Ascending aorta (tissue), 2 donors: ENCODE measurements at regions not wholly inside any gene's neighbourhood (a gene's known extent, or its start where the extent isn't known, plus 50 kb on each side); places are given as distances from the start of the nearest gene placed in this dataset.
A peak's percentile ranks its signal among the peaks of the same experiment; 100 is the strongest.
"Not testable (repeated sequence)": the region's sequence is repeated elsewhere in the genome, so short reads cannot be mapped to it uniquely, and the experiment has no call there.

ENCODE experiments used
- DNase-seq, 2 donors: peaks; one replicate each; pipeline ENCODE4 v3.0.0-alpha.2; 2019; ENCODE audit warnings: low spot score in 2 of 2
- H3K27ac ChIP-seq, 2 donors: fragments of 200-600 bp; sonication (generic); one replicate each; pipeline ENCODE4 v1.5.1; 2016 to 2017; ENCODE audit warnings: mild to moderate bottlenecking in 1 of 2
- H3K27me3 ChIP-seq: fragments of 200-600 bp; sonication (generic); one replicate; pipeline ENCODE4 v1.5.1; 2017
- H3K36me3 ChIP-seq, 2 donors: fragments of 200-600 bp; sonication (generic); one replicate each; pipeline ENCODE4 v1.5.1; 2016
- H3K4me1 ChIP-seq, 2 donors: fragments of 200-600 bp; sonication (generic); one replicate each; pipeline ENCODE4 v1.5.1; 2016 to 2017; ENCODE audit warnings: mild to moderate bottlenecking in 1 of 2
- H3K4me3 ChIP-seq, 2 donors: fragments of 200-600 bp; sonication (generic); one replicate each; pipeline ENCODE4 v1.5.1; 2016 to 2017; ENCODE audit warnings: mild to moderate bottlenecking in 1 of 2
- H3K9me3 ChIP-seq, 2 donors: fragments of 200-600 bp; sonication (generic); one replicate each; pipeline ENCODE4 v1.5.1; 2016
- intact Hi-C: fragments of 100-400 bp; cut with DNase I; formaldehyde crosslinking; loops from one replicate; pipeline ENCODE4 v1.15.1; 2023
- TF ChIP-seq, protein P1 (sequence below), 3 experiments: fragments of 200-600 bp in 2 of 3; fragments of 450-650 bp in 1 of 3; sonication (generic) in 2 of 3; IDR thresholded peaks; one replicate each; pipeline ENCODE4 v1.5.1; 2016 to 2019; ENCODE audit warnings: antibody characterized with exemption in 3 of 3, mild to moderate bottlenecking in 1 of 3, moderate library complexity in 1 of 3

GRCh38 chr6:85346196-85346595 is 103.7 kb upstream of the NT5E start:
- no peak overlapping the region for H3K4me3 ChIP-seq
- intact Hi-C loops, result no loop called here

GRCh38 chr6:85344996-85345395 is 104.9 kb upstream of the NT5E start:
- intact Hi-C loops, result no loop called here

More at GRCh38 chr6:85346196-85346595, 103.7 kb upstream of the NT5E start:
- Histone ChIP-seq H3K4me1 (no peaks in the 10 kb centered on the region), H3K27ac (no peak overlapping the region), H3K9me3 (no peaks in the 10 kb centered on the region), H3K27me3 (no peaks in the 10 kb centered on the region), H3K36me3 (no peaks in the 10 kb centered on the region)
- DNase-seq, result no peak
- TF ChIP-seq, protein P1, sequence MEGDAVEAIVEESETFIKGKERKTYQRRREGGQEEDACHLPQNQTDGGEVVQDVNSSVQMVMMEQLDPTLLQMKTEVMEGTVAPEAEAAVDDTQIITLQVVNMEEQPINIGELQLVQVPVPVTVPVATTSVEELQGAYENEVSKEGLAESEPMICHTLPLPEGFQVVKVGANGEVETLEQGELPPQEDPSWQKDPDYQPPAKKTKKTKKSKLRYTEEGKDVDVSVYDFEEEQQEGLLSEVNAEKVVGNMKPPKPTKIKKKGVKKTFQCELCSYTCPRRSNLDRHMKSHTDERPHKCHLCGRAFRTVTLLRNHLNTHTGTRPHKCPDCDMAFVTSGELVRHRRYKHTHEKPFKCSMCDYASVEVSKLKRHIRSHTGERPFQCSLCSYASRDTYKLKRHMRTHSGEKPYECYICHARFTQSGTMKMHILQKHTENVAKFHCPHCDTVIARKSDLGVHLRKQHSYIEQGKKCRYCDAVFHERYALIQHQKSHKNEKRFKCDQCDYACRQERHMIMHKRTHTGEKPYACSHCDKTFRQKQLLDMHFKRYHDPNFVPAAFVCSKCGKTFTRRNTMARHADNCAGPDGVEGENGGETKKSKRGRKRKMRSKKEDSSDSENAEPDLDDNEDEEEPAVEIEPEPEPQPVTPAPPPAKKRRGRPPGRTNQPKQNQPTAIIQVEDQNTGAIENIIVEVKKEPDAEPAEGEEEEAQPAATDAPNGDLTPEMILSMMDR (IDR thresholded peaks at IDR 0.05), result no peak

GRCh38 chr6:85343428-85343827 is 106.5 kb upstream of the NT5E start:
- no peak for DNase-seq
- TF ChIP-seq, protein P1 (IDR thresholded peaks at IDR 0.05), result no peak
- no peak overlapping the region for H3K4me3 ChIP-seq
- H3K4me1 ChIP-seq, result no peaks in the 10 kb centered on the region
- H3K9me3 ChIP-seq, result no peaks in the 10 kb centered on the region
- no peaks in the 10 kb centered on the region for H3K36me3 ChIP-seq
- no peak overlapping the region for H3K27ac ChIP-seq
- no peaks in the 10 kb centered on the region for H3K27me3 ChIP-seq
- intact Hi-C loops, result no loop called here

More at GRCh38 chr6:85344996-85345395, 104.9 kb upstream of the NT5E start:
- H3K9me3 ChIP-seq, result no peaks in the 10 kb centered on the region
- no peaks in the 10 kb centered on the region for H3K36me3 ChIP-seq
- no peak overlapping the region for H3K27ac ChIP-seq
- H3K4me3 ChIP-seq, result no peak overlapping the region
- no peak for DNase-seq
- TF ChIP-seq, protein P1 (IDR thresholded peaks at IDR 0.05), result no peak
- no peaks in the 10 kb centered on the region for H3K4me1 ChIP-seq
- H3K27me3 ChIP-seq, result no peaks in the 10 kb centered on the region

DNA sequence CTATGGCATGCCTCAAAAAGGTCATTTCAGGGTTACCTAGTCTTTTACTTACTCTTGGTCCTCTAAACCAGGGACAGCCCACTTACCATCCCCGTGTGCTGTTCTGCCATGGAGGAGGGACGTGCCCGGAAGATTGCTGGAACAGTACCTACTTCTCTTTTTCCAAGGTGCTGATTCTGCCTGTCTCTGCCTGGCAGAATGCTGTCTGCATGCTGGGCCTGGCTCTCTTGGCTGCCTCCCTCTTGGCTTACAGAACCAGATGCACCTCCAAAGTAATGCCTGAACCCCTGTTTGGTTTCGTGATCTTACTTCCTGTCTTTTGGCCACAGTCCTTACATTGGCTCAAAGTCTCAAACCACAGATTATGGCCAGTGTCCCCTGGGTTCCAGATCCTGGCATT is 120.7 kb upstream of the NT5E start:
- intact Hi-C loops, result no loop called here
- Histone ChIP-seq H3K27me3 (no peaks in the 10 kb centered on the region), H3K4me1 (no peaks in the 10 kb centered on the region), H3K9me3 (no peaks in the 10 kb centered on the region), H3K36me3 (no peaks in the 10 kb centered on the region), H3K27ac (peak overlapping the region in 1 of 2 donors; percentile 1), H3K4me3 (no peak overlapping the region)
- TF ChIP-seq, protein P1 (IDR thresholded peaks at IDR 0.05), result no peak
- DNase-seq, result no peak

GRCh38 chr6:85325811-85326210 is 124.1 kb upstream of the NT5E start:
- H3K27ac ChIP-seq, H3K27me3 ChIP-seq, H3K4me3 ChIP-seq, DNase-seq, H3K36me3 ChIP-seq, H3K9me3 ChIP-seq, H3K4me1 ChIP-seq, intact Hi-C loops: not testable (repeated sequence)

DNA sequence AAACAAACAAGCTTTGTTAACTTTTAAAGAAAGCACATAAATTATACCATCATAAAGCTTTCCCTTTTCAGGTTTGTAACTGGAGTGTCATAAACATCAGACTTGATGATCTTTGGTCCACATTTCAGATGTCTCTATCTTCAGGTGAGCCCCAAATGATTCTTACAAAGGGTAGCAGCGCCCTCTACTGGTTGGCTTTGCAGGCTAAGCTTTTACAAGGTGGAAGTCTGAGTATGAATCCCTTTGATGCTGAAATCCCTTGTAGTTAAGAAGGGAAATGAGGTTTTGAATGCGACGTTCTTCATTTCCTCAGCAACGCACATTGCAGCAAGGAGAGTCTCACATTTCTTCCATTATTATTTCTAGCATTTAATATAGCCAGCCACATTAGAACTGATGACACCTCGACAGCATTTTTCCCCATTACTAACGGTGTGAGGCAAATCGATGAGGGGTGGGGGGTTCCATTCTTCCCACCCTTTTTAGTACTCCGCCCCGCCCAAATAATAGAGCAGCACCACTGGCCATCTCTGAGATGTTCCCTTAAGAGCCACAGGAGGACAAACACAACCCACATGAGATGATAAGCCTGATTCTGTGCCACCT is 126.3 kb upstream of the NT5E start:
- Histone ChIP-seq H3K27ac (no peak overlapping the region), H3K4me3 (no peak overlapping the region), H3K27me3 (no peaks in the 10 kb centered on the region), H3K4me1 (no peaks in the 10 kb centered on the region), H3K9me3 (no peaks in the 10 kb centered on the region), H3K36me3 (no peaks in the 10 kb centered on the region)
- intact Hi-C loops, result loop anchor here (2.0 kb wide), 1 partner anchor 903 kb away; no protein-coding TSS in a partner anchor
- TF ChIP-seq, protein P1 (IDR thresholded peaks at IDR 0.05), result peak; percentile 46 to 74 (median 67)
- DNase-seq, result peak in 1 of 2 donors; percentile 84
